HG03139 (cell line): ENCODE measurements at regions not wholly inside any gene's neighbourhood (a gene's known extent, or its start where the extent isn't known, plus 50 kb on each side); places are given as distances from the start of the nearest gene placed in this dataset.
"Not testable (repeated sequence)": the region's sequence is repeated elsewhere in the genome, so short reads cannot be mapped to it uniquely, and the experiment has no call there.

Experiments used
- ATAC-seq: cut with Tn5 transposase; IDR thresholded peaks from one replicate; pipeline ENCODE4 v1.9.1; 2021; ENCODE audit not compliant: unreplicated experiment

DNA sequence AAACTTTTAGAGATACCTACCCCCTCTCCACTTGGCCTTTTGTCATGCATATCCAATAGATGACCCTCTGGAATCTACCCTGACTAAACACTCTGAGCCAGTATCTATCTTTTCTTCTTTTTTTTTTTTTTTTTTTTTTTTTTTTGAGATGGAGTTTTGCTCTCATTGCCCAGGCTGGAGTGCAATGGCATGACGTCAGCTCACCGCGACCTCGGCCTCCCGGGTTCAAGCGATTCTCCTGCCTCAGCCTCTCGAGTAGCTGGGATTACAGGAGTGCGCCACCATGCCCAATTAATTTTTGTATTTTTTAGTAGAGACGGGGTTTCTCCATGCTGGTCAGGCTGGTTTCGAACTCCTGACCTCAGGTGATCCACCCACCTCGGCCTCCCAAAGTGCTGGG lies 50.8 kb upstream of the GRIN2B start:
- ATAC-seq: not testable (repeated sequence)

DNA sequence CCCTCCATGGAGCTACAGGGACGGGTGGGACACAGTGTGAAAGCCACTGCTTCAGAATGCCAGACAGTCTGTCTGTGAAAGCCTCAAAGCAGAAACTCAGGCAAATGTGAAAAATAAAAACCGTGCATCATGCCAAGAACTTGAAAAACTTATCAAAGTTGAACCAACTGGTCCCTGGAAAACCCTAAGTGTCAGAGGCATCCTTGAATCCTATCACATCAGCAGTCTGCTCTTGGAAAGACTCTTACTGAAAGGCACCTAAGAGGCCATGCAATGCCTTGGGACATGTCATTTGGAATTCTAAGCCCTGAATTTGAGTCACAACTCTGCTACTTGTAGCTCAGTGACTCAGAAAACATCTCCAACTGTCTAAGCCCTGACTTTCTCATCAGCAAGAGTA lies 62.4 kb upstream of the GRIN2B start:
- ATAC-seq: no peak

GRCh38 chr12:14048941-14049545 lies 67.6 kb upstream of the GRIN2B start:
- ATAC-seq: no peak

- ATAC-seq: no peak
These were observed 76.5 kb upstream of the GRIN2B start for GRCh38 chr12:14057895-14058294.

GRCh38 chr12:14058717-14059116 lies 77.3 kb upstream of the GRIN2B start:
- no peak for ATAC-seq

- ATAC-seq: no peak
These were observed 78.1 kb upstream of the GRIN2B start for GRCh38 chr12:14059548-14059947.

GRCh38 chr12:14065616-14066015 lies 84.2 kb upstream of the GRIN2B start:
- no peak for ATAC-seq

GRCh38 chr12:14066021-14066420 lies 84.6 kb upstream of the GRIN2B start:
- ATAC-seq: no peak

DNA sequence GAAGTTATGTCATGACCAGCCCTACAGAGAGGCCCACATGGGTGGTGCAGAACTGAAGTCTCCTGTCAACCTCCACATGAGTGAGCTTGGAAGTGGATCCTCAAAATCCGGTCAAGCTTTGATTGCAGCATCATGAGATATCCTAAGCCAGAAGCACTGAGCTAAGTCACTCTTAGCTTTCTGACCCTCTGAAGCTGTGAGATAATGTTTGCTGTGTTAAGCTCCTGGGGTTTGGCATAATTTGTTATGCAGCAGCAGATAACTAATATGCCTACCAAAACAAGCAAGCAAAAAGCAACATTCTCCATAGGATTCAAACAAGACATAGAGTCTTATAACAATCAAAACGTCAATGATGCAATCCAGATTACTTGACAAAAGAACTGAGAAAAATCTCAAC lies 87.6 kb upstream of the GRIN2B start:
- ATAC-seq: no peak

DNA sequence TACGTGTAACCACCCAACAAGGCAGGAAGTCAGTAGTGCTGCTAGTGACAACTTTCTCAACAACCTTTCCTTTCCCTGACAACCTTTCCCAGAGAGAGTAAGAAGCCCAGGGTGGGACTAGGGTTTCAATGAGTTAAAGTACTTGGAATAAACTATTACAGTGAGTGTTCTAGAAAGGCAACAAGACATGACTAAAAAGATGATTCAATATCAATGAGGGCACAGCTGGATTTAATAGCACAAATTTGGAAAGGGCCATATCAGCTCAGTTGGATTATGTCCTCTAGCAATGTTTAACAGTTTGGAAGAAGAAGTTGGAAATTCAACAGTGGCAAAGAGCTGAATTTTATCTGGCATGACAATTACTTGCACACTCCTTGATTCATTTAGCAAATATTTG lies 90.4 kb upstream of the GRIN2B start:
- no peak for ATAC-seq

GRCh38 chr12:14072987-14073386 lies 91.6 kb upstream of the GRIN2B start:
- no peak for ATAC-seq

DNA sequence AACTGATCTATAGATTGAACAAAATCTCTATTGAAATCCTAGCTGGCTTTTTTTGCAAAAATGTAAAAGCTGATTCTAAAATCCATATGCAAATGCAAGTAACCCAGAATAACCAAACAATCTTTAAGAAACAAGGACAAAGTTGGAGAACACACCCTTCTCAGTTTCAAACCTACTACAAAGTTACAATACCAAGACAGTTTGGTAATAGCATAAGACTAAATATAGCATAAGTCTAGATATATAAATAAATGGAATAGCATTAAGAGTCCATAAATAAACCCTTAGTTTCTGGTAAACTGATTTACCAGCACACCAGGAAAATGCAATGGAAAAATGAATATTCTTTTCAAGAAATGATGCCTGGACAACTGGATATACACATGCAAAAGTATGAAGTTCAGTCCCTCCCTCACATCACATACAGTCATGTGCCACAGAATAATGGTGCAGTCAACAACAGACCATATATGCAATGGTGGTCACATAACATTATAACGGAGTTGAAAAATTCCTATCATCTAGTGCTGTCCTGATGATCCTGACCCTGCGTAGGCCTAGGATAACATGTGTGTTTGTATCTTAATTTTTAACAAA lies 94.5 kb upstream of the GRIN2B start:
- no peak for ATAC-seq

DNA sequence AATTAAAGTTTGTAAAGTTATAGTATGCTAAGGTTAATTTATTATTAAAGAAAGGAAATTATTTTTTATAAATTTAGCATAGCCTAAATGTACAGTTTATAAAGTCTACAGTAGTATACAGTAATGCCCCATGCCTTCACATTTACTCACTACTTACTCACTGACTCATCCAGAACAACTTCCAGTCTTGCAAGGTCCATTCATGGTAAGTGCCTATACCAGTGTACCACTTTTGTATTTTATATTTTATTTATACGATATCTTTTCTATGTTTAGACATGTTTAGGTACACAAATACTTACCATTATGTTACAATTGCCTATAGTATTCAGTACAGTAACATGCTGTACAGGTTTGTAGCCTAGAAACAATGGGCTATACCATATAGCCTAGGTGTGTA lies 95.1 kb upstream of the GRIN2B start:
- no peak for ATAC-seq

DNA sequence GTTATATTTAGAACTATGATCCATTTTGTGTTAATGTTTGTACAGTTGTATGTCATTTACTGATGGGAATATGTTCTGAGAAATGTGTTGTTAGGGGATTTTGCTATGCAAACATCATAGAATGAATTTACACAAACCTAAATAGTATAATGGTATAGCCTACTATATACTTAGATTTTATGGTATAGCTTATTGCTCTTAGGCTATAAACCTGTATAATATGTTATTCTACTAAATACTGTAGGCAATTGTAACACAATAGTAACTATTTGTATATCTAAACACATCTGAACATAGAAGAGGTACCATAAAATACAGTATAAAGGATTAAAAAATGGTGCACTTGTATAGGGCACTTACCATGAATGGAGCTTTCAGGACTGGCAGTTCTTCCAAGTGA lies 105.4 kb upstream of the GRIN2B start:
- no peak for ATAC-seq

GRCh38 chr12:14099994-14100393 lies 118.6 kb upstream of the GRIN2B start:
- ATAC-seq: no peak

DNA sequence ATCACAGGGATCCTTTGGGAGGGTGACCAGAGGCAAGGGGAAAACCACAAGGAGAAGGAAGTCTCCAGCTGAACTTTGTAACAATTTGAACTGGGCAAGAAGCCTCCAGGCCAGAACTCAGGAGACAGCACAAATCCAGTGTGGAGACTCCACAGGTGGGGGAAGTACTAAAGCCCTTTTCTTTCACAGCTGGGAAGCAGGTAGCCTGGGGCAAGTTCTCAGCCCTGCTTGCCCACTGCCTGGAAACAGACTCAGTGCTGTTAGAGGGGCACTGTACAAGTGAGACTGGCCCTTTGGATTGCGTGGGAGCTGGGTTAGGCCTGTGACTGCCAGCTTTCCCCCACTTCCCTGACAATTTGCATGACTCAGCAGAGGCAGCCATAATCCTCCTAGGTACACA lies 120.2 kb upstream of the GRIN2B start:
- not testable (repeated sequence) for ATAC-seq

DNA sequence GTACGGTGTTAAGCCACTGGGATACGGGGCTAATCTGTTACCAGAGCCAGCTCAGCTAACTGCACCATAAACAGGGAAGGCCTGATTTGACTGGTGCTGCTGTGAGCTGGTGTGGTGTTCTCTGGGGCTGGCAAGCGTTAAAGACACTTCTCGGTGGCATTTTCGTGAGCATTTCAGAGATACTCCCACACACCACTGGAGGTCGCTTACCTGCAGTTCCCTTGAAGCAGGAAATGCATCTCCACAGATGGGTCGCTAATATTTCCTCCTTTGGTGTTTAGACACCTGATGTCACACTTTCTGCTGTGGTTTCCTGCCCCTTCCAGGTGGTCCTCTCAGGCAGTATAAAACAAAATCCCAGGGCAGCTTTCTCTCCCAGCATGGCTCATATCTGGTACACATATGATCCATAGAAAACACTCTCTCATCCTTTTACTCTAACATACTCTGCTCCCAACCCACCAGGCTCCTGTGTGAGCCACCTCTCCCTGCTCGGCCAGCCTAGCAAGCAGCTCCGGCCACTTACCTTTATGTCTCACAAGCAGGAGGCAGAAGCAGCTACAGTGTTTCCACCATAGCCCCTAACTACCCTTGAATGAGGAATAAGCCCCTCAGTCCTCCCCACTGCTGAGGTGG lies 129.9 kb upstream of the GRIN2B start:
- ATAC-seq: peak; percentile 98

GRCh38 chr12:14113031-14113430 lies 131.6 kb upstream of the GRIN2B start:
- no peak for ATAC-seq

- ATAC-seq: no peak
These were observed 145.3 kb upstream of the GRIN2B start for GRCh38 chr12:14126692-14127091.

DNA sequence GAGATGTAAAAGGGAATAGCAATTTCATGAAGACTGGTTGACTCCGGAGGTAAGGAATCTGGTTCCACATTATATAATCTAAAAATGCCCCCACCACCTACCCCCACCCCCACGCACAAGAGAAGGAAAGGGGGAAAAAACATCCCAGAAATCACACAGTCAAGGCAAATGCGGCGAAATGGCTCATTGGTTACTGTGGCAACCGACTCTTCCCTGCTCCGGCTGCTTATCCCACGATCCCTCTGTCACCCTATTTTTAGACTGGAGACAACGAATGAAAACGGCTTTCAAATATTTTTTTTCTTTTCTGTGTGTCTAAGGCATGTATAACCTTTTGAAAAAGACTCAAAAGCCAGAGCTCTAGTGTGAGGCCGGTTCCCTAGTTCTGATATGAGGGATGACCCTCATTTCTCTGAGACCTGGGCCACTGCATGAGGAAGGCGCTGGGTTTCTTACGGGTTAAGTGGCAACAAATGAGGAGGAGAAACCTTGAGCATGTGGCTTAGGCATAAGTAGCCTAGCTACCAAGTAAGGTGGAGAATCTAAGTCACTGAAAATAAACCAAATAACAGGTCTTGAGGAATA lies 148.3 kb upstream of the GRIN2B start:
- ATAC-seq: no peak

DNA sequence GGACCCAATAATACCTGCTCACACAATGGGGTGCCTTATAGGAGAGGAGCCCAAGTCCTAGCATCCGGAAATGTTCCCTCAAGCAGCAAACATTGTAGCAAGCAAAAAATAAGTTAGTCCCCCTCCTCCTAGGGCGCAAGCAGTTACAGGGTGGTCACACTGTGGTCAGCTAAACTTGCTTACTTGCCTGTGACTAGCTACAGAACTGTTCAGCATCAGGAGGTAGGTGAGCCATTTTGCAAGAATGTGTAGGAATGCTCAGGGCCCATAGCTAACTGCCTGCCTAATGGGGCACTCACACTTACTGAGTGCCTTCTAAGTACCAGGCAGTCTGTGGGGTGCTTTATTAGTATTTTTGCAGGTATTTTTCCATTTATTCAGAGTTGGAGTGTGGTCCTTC lies 154.6 kb upstream of the GRIN2B start:
- no peak for ATAC-seq

DNA sequence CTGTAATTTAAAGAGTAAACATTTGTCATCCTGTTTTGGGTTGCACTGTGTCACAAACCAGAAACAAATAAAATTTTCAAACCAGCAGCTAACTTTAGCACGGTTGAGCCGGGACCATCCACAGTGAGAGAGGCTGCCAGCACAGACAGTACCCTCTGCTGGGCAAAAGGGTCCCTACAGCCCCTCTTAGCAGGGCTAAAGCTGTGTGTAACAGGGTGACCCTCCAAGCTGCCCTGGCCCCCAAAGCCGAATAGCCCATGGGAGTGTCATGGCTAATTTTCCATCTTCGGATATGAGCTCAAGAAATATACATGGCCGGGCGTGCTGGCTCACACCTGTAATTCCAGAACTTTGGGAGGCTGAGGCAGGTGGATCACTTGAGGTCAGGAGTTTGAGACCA lies 157.1 kb upstream of the GRIN2B start:
- ATAC-seq: no peak
